ENCODE measurements at regions not wholly inside any gene's neighbourhood (a gene's known extent, or its start where the extent isn't known, plus 50 kb on each side); places are given as distances from the start of the nearest gene placed in this dataset.

GRCh38 chr2:180927030-180927686 lies 53.2 kb upstream of the UBE2E3 start:
- no peak overlapping the region for H3K27ac ChIP-seq
- TF ChIP-seq CTCF (conservative IDR thresholded peaks at IDR 0.05) (no peak), ZFX (IDR thresholded peaks at IDR 0.05) (no peak)

- TF ChIP-seq ZFX (IDR thresholded peaks at IDR 0.05) (no peak), CTCF (conservative IDR thresholded peaks at IDR 0.05) (no peak)
- no peak overlapping the region for H3K27ac ChIP-seq
These were observed 54.7 kb upstream of the UBE2E3 start for GRCh38 chr2:180925700-180926099.

GRCh38 chr2:180924063-180924462 lies 56.3 kb upstream of the UBE2E3 start:
- no peak overlapping the region for H3K27ac ChIP-seq
- TF ChIP-seq CTCF (conservative IDR thresholded peaks at IDR 0.05) = no peak
- no peak for TF ChIP-seq ZFX (IDR thresholded peaks at IDR 0.05)

- no peak overlapping the region for H3K27ac ChIP-seq
- TF ChIP-seq CTCF (conservative IDR thresholded peaks at IDR 0.05) (no peak; the same call in 1 of the 2 replicates), ZFX (IDR thresholded peaks at IDR 0.05) (no peak)
These were observed 69.4 kb upstream of the UBE2E3 start for GRCh38 chr2:180910831-180911665.

- TF ChIP-seq CTCF (conservative IDR thresholded peaks at IDR 0.05) (no peak), ZFX (IDR thresholded peaks at IDR 0.05) (no peak)
These were observed 72.7 kb upstream of the UBE2E3 start for GRCh38 chr2:180907731-180908130.

GRCh38 chr2:180905461-180905860 lies 74.9 kb upstream of the UBE2E3 start:
- TF ChIP-seq ZFX (IDR thresholded peaks at IDR 0.05) (no peak), CTCF (conservative IDR thresholded peaks at IDR 0.05) (no peak)
- H3K27ac ChIP-seq = no peak overlapping the region

More at GRCh38 chr2:180907731-180908130, 72.7 kb upstream of the UBE2E3 start:
- H3K27ac ChIP-seq = no peak overlapping the region

GRCh38 chr2:180905002-180905401 lies 75.4 kb upstream of the UBE2E3 start:
- no peak overlapping the region for H3K27ac ChIP-seq
- TF ChIP-seq CTCF (conservative IDR thresholded peaks at IDR 0.05) (no peak), ZFX (IDR thresholded peaks at IDR 0.05) (no peak)

All from C4-2B (cell line).